ENCODE measurements at regions not wholly inside any gene's neighbourhood (a gene's known extent, or its start where the extent isn't known, plus 50 kb on each side); places are given as distances from the start of the nearest gene placed in this dataset.

- DNase-seq: no peak
Measured at GRCh38 chr4:120163895-120164294, 97.2 kb upstream of the MAD2L1 start.

- DNase-seq: no peak
Measured at GRCh38 chr4:120158841-120159463, 92.3 kb upstream of the MAD2L1 start.

- DNase-seq: no peak
Measured at GRCh38 chr4:120158046-120158445, 91.4 kb upstream of the MAD2L1 start.

GRCh38 chr4:120156120-120156718, 89.6 kb upstream of the MAD2L1 start:
- DNase-seq: no peak

GRCh38 chr4:120155287-120155686, 88.6 kb upstream of the MAD2L1 start:
- no peak for DNase-seq

DNA sequence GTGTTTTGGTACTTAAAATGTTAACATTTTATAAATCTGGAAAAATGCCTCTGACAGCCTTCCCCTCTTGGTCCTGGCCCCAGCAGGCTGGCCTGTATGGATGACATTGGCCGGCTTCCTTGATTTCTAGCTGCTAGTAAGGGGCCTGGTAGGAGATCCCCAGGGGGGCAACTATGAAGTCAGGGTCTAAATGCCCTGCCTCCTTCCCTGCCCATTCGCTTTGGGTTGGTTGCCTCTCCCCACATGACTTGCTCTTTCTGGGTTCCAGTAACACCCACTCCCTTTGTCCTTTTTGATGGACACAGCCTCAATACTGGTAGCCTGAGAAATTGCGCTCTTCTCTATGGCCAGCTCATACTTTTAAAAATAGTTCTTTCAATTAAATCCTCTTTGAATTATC, 78.0 kb upstream of the MAD2L1 start:
- no peak for DNase-seq

DNA sequence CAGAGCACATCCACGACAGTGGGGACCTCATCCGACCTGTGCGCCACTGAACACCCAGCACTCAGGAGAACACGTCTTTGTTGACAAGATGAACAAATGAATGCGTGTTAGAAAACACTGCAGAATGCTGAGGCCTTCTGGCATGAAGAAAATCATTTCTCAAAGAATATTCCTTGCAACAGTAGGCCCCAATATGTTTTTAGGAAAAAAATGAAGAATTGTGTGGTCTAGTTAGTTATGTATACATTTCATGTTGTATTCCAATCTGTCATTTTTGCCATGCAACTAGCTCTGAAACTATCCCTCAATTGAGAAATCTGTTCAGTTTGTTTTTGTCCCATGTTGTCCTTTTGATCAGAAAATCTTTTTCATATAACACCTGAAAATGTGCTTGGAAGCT, 77.4 kb upstream of the MAD2L1 start:
- DNase-seq: no peak

DNA sequence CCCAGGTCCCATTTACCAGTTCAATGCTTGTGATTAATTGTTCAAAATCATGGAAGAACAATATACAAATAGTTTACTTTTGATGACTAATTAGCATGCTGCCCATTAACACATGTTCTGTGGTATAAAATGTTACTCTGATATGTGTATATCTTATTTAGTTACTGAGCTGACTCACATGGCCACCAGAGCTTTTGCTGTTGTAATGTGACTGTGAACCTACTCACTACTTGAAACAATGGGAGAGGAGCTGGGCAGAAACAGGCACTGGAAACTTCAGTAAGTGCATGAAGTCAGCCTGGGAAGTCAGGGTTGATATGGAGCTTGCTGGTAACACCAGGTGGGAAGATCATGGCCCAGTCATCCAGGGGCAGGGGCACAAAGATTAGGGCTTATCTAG, 72.7 kb upstream of the MAD2L1 start:
- no peak for DNase-seq

DNA sequence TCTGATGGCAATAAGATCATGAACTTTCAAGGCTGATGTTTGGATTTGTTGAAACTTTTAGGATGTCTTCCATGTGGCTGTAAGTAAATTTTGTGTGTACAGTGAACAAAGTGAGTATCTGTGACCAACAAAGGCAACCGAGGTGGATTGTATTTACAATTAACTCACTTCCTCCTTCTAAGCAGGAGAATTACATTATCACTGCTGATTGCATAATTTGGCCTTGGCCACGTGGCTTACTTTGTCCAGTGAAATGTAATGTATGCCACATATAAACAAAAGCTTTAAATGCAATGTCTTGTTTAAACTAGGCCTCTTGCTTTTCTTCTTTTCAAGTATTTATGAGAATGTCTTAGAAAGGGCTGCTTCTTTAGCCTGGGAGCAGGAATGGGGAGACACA, 66.3 kb upstream of the MAD2L1 start:
- no peak for DNase-seq

DNA sequence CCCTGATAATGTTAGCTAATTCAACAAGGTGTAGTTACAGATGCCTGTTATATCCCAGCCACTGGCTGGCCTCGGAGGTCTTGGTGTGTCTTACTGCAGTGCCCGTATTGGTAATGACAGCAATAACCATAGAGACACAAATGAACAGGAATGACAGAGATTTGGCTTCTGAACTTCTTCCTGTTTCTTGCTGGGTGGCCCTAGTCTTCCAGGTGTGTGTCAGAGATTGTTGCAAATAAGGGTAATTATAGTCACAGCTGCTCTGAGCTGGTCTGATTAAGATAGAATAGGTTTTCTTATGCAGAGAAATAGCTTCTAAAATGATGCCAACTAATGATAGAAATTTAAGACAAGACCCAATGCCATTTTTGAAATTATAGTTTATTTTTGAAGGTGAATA, 64.1 kb upstream of the MAD2L1 start:
- no peak for DNase-seq

All from activated CD8-positive, alpha-beta memory T cell treated with anti-CD3 and anti-CD28 coated beads, Interleukin-2, amount 50 U/mL, for 48 hours (primary cell).